GM12878 (cell line): ENCODE measurements at regions not wholly inside any gene's neighbourhood (a gene's known extent, or its start where the extent isn't known, plus 50 kb on each side); places are given as distances from the start of the nearest gene placed in this dataset.

Experiments
- ATAC-seq: fragments of 200-7000 bp; cut with Tn5 transposase; 3 replicates; pipeline ENCODE4 v1.9.1; 2020; ENCODE audit warnings: mild to moderate bottlenecking, moderate library complexity
- BruUV-seq: library from RNA; stranded (reverse); fragments of 400-500 nt; replicated peaks from 2 replicates; lab custom pipeline; 2021; lab: Mats Ljungman, UMichigan
- CTCF ChIA-PET: fragments of 300-600 bp; sonication (Branson Sonifier 250); formaldehyde crosslinking; extraction: SDS; loops from one replicate; lab custom pipeline; 2021; ENCODE audit warnings: inconsistent platforms; lab: Yijun Ruan, JAX
- POLR2A ChIA-PET: fragments of 350-600 bp; formaldehyde crosslinking; extraction: SDS; loops from one replicate; lab custom pipeline; 2021; ENCODE audit warnings: inconsistent platforms; lab: Charles Lee
- RAD21 ChIA-PET: fragments of 300-600 bp; sonication (Branson Sonifier 250); formaldehyde crosslinking; loops from one replicate; lab custom pipeline; 2023; ENCODE audit warnings: antibody characterized with exemption; ENCODE audit not compliant: unreplicated experiment; lab: Charles Lee
- SMC1A ChIA-PET: fragments of 300-600 bp; sonication (Branson Sonifier 250); formaldehyde crosslinking; loops from one replicate; lab custom pipeline; 2023; ENCODE audit not compliant: unreplicated experiment, uncharacterized antibody; lab: Charles Lee
- DNase-seq: peaks from one replicate; pipeline ENCODE4 v3.0.0-alpha.2; 2011; ENCODE audit warnings: low read depth, low spot score
- FAIRE-seq: peaks from 3 replicates; lab custom pipeline; 2011; peaks lifted over from hg19 to GRCh38; lab: Jason Lieb, UNC
- H2AFZ ChIP-seq: 2 replicates; pipeline ENCODE4 v1.6.0; 2011; ENCODE audit warnings: low read depth, low read length, control low read depth; ENCODE audit not compliant: control insufficient read depth
- H3K27ac ChIP-seq: 2 replicates; pipeline ENCODE4 v1.5.1; 2011; ENCODE audit warnings: control low read depth; ENCODE audit not compliant: control insufficient read depth, insufficient read depth
- H3K27me3 ChIP-seq, 2 experiments: replicated peaks in 1 of 2; 2 replicates each; pipeline versions ENCODE4 v1.6.0 to v1.6.1; 2011; ENCODE audit warnings: low read length in 1 of 2; ENCODE audit not compliant: control insufficient read depth in 2 of 2, insufficient read depth in 2 of 2
- H3K36me3 ChIP-seq, 2 experiments: 2 replicates each; pipeline ENCODE4 v1.5.1; 2011; ENCODE audit warnings: low read length in 1 of 2; ENCODE audit not compliant: control insufficient read depth in 2 of 2, insufficient read depth in 2 of 2
- H3K4me1 ChIP-seq: 2 replicates; pipeline ENCODE4 v1.6.1; 2011; ENCODE audit warnings: mild to moderate bottlenecking, low read length, moderate library complexity, mixed read lengths; ENCODE audit not compliant: control insufficient read depth, insufficient read depth
- H3K4me2 ChIP-seq: 2 replicates; pipeline ENCODE4 v1.6.0; 2011; ENCODE audit warnings: control low read depth; ENCODE audit not compliant: control insufficient read depth, insufficient read depth
- H3K4me3 ChIP-seq: fragments of 200-600 bp; sonication (generic); 2 replicates; pipeline ENCODE4 v1.5.1; 2016
- H3K79me2 ChIP-seq: 2 replicates; pipeline ENCODE4 v1.6.0; 2011; ENCODE audit warnings: low read length; ENCODE audit not compliant: control insufficient read depth, insufficient read depth
- H3K9ac ChIP-seq: 2 replicates; pipeline ENCODE4 v1.8.0; 2011; ENCODE audit warnings: low read length, control low read depth, mixed read lengths; ENCODE audit not compliant: control insufficient read depth, insufficient read depth
- H3K9me3 ChIP-seq: replicated peaks from 3 replicates; pipeline ENCODE4 v1.5.1; 2011; ENCODE audit warnings: mild to moderate bottlenecking, low read length; ENCODE audit not compliant: control insufficient read depth, insufficient read depth
- H4K20me1 ChIP-seq: 2 replicates; pipeline ENCODE4 v1.6.0; 2011; ENCODE audit not compliant: control insufficient read depth, insufficient read depth
- ATF7 ChIP-seq: fragments of 450-650 bp; IDR thresholded peaks from 2 replicates; pipeline ENCODE4 v1.6.1; 2016; ENCODE audit warnings: low read depth, mild to moderate bottlenecking
- BRCA1 ChIP-seq: IDR thresholded peaks from 2 replicates; pipeline ENCODE4 v1.6.1; 2011; ENCODE audit warnings: low read depth, low read length, improper control_type of control experiment
- CHD2 ChIP-seq: IDR thresholded peaks from 2 replicates; pipeline ENCODE4 v1.6.1; 2011; ENCODE audit warnings: low read depth, low read length, improper control_type of control experiment, borderline replicate concordance
- CREM ChIP-seq: IDR thresholded peaks from 2 replicates; pipeline ENCODE4 v1.6.1; 2014; ENCODE audit warnings: antibody characterized with exemption, low read depth
- CUX1 ChIP-seq: IDR thresholded peaks from 2 replicates; pipeline ENCODE4 v1.6.1; 2012; ENCODE audit warnings: improper control_type of control experiment, low read depth, low read length; ENCODE audit not compliant: insufficient replicate concordance
- ESRRA ChIP-seq: IDR thresholded peaks from 2 replicates; pipeline ENCODE4 v1.6.1; 2012; ENCODE audit warnings: mild to moderate bottlenecking, low read length, improper control_type of control experiment
- GATAD2B ChIP-seq: fragments of 450-650 bp; conservative IDR thresholded peaks from 2 replicates; pipeline ENCODE4 v1.6.1; 2017; ENCODE audit warnings: low read depth, mild to moderate bottlenecking, moderate library complexity
- IRF5 ChIP-seq: fragments of 450-650 bp; IDR thresholded peaks from 2 replicates; pipeline ENCODE4 v1.6.1; 2017; ENCODE audit warnings: borderline replicate concordance
- JUNB ChIP-seq: IDR thresholded peaks from 2 replicates; pipeline ENCODE4 v1.6.1; 2016; ENCODE audit warnings: antibody characterized with exemption, mild to moderate bottlenecking
- PKNOX1 ChIP-seq: fragments of 450-650 bp; IDR thresholded peaks from 2 replicates; pipeline ENCODE4 v1.6.1; 2016; ENCODE audit warnings: mild to moderate bottlenecking
- STAT1 ChIP-seq: fragments of 450-650 bp; conservative IDR thresholded peaks from 2 replicates; pipeline ENCODE4 v1.6.1; 2014; ENCODE audit warnings: antibody characterized with exemption, mild to moderate bottlenecking
- TCF3 ChIP-seq: IDR thresholded peaks from 2 replicates; pipeline ENCODE4 v1.6.1; 2012; ENCODE audit warnings: low read depth, mild to moderate bottlenecking, low read length, borderline replicate concordance; ENCODE audit not compliant: insufficient read depth
- YBX1 ChIP-seq: fragments of 450-650 bp; IDR thresholded peaks from 2 replicates; pipeline ENCODE4 v1.6.1; 2016; ENCODE audit warnings: antibody characterized with exemption
- ZBTB4 ChIP-seq: fragments of 450-650 bp; formaldehyde crosslinking; IDR thresholded peaks from 2 replicates; pipeline ENCODE4 v1.4.0; 2022; ENCODE audit warnings: mild to moderate bottlenecking, moderate library complexity
- ZNF274 ChIP-seq: IDR thresholded peaks from one replicate; pipeline ENCODE4 v1.8.0; 2011; ENCODE audit not compliant: insufficient read length, insufficient read depth
- in situ Hi-C: fragments of 300-500 bp; cut with MboI; formaldehyde crosslinking; loops from 9 replicates; pipeline ENCODE4 v1.14.3; 2018; ENCODE audit warnings: mixed read lengths
- intact Hi-C: fragments of 100-400 bp; cut with micrococcal nuclease; formaldehyde crosslinking; loops from one replicate; pipeline ENCODE4 v1.14.2; 2022; ENCODE audit not compliant: unreplicated experiment

- DNase-seq: no peak
- intact Hi-C loops: no loop called here
- Histone ChIP-seq H3K9ac (no peak overlapping the region), H3K27me3 (no peaks in the 10 kb centered on the region), H3K4me2 (no peak overlapping the region), H4K20me1 (no peaks in the 10 kb centered on the region), H3K36me3 (no peaks in the 10 kb centered on the region), H3K4me1 (no peaks in the 10 kb centered on the region), H3K4me3 (no peak overlapping the region), H3K9me3 (no peaks in the 10 kb centered on the region; the same call in 2 of the 3 replicates), H3K27ac (no peak overlapping the region), H3K79me2 (no peaks in the 10 kb centered on the region), H2AFZ (no peak overlapping the region)
- BruUV-seq: no TSS peak
- ChIA-PET CTCF (interaction anchor here (0.6 kb wide), 1 partner anchor 630 kb away, joined by 3 read pairs; no protein-coding TSS in a partner anchor), POLR2A (no interaction called here), SMC1A (no interaction called here), RAD21 (interaction anchor here (0.6 kb wide), 1 partner anchor 45 kb away, joined by 3 read pairs; no protein-coding TSS in a partner anchor)
- FAIRE-seq: no peak
- in situ Hi-C loops: no loop called here
- no peak for ATAC-seq
- TF ChIP-seq PKNOX1 (no peak), TCF3 (no peak), CHD2 (no peak), GATAD2B (no peak), IRF5 (no peak), CREM (no peak), ZNF274 (no peak), YBX1 (no peak), CUX1 (no peak), ESRRA (no peak), ATF7 (no peak), STAT1 (no peak), ZBTB4 (CRISPR knock-in tag) (no peak), JUNB (no peak), BRCA1 (no peak)
Observed at GRCh38 chr7:3198316-3198715, 102.7 kb upstream of the SDK1 start.
